Neuronal stem cell (in vitro differentiated cells): ENCODE measurements at regions not wholly inside any gene's neighbourhood (a gene's known extent, or its start where the extent isn't known, plus 50 kb on each side); places are given as distances from the start of the nearest gene placed in this dataset.
"Not testable (repeated sequence)": the region's sequence is repeated elsewhere in the genome, so short reads cannot be mapped to it uniquely, and the experiment has no call there.

Source experiments
- DNase-seq: peaks from one replicate; pipeline ENCODE4 v3.0.0-alpha.2; 2013; ENCODE audit warnings: low spot score
- H2AFZ ChIP-seq: one replicate; pipeline ENCODE4 v1.6.1; 2013; ENCODE audit warnings: mild to moderate bottlenecking, low read length, inconsistent platforms
- H2AK5ac ChIP-seq: 2 replicates; pipeline ENCODE4 v1.6.1; 2013; ENCODE audit warnings: low read depth, mild to moderate bottlenecking, inconsistent platforms, low read length, moderate library complexity, mixed read lengths
- H2BK120ac ChIP-seq: 2 replicates; pipeline ENCODE4 v1.6.1; 2013; ENCODE audit warnings: low read depth, mild to moderate bottlenecking, inconsistent platforms, low read length, moderate library complexity, mixed read lengths
- H2BK12ac ChIP-seq: one replicate; pipeline ENCODE4 v1.6.1; 2013; ENCODE audit warnings: low read length, inconsistent platforms
- H2BK15ac ChIP-seq: 2 replicates; pipeline ENCODE4 v1.6.1; 2013; ENCODE audit warnings: mild to moderate bottlenecking, low read length, inconsistent platforms, mixed read lengths
- H2BK5ac ChIP-seq: one replicate; pipeline ENCODE4 v1.6.1; 2013; ENCODE audit warnings: inconsistent platforms, mild to moderate bottlenecking, low read length, moderate library complexity
- H3K14ac ChIP-seq: one replicate; pipeline ENCODE4 v1.6.1; 2013; ENCODE audit warnings: low read length, inconsistent platforms
- H3K18ac ChIP-seq: 2 replicates; pipeline ENCODE4 v1.6.1; 2013; ENCODE audit warnings: low read length, inconsistent platforms
- H3K23ac ChIP-seq: 2 replicates; pipeline ENCODE4 v1.6.1; 2013; ENCODE audit warnings: low read depth, mild to moderate bottlenecking, mixed read lengths, low read length, inconsistent platforms; ENCODE audit not compliant: poor library complexity
- H3K27ac ChIP-seq: replicated peaks from 3 replicates; pipeline ENCODE4 v1.5.1; 2013; ENCODE audit warnings: low read length, inconsistent platforms
- H3K27me3 ChIP-seq, 3 experiments: 2 replicates each; pipeline ENCODE4 v1.6.1; 2013; ENCODE audit warnings: low read length in 3 of 3, mild to moderate bottlenecking in 2 of 3, inconsistent platforms in 1 of 3, low read depth in 1 of 3, mixed read lengths in 1 of 3, moderate library complexity in 1 of 3; ENCODE audit not compliant: control insufficient read depth in 3 of 3, insufficient read depth in 3 of 3
- H3K36me3 ChIP-seq, 2 donors: replicated peaks in 1 of 2; 2 replicates each; pipeline ENCODE4 v1.6.1; 2013; ENCODE audit warnings: low read length in 2 of 2; ENCODE audit not compliant: control insufficient read depth in 2 of 2, insufficient read depth in 2 of 2
- H3K4ac ChIP-seq: 2 replicates; pipeline ENCODE4 v1.6.1; 2013; ENCODE audit warnings: inconsistent platforms, mild to moderate bottlenecking, low read length, moderate library complexity
- H3K4me1 ChIP-seq, 2 donors: 1 replicate in 1 of 2; 2 replicates in 1 of 2; pipeline ENCODE4 v1.6.1; 2013; ENCODE audit warnings: low read length in 2 of 2, low read depth in 1 of 2; ENCODE audit not compliant: control insufficient read depth in 2 of 2, insufficient read depth in 1 of 2
- H3K4me2 ChIP-seq: one replicate; pipeline ENCODE4 v1.6.1; 2013; ENCODE audit warnings: mild to moderate bottlenecking, low read length, inconsistent platforms; ENCODE audit not compliant: insufficient read depth, poor library complexity, severe bottlenecking
- H3K4me3 ChIP-seq, 2 donors: 2 replicates each; pipeline ENCODE4 v1.5.1; 2013; ENCODE audit warnings: low read length in 2 of 2, mild to moderate bottlenecking in 2 of 2, inconsistent platforms in 1 of 2, moderate library complexity in 1 of 2
- H3K79me1 ChIP-seq: one replicate; pipeline ENCODE4 v1.6.1; 2013; ENCODE audit warnings: low read depth, mild to moderate bottlenecking, inconsistent platforms, low read length, moderate library complexity
- H3K9ac ChIP-seq: one replicate; pipeline ENCODE4 v1.6.1; 2013; ENCODE audit warnings: mild to moderate bottlenecking, low read depth, low read length, inconsistent platforms; ENCODE audit not compliant: poor library complexity
- H3K9me3 ChIP-seq, 2 donors: replicated peaks in 1 of 2; 2 replicates each; pipeline versions ENCODE3 to v1.6.1; 2013; ENCODE audit warnings: low read length in 2 of 2, mild to moderate bottlenecking in 2 of 2, inconsistent platforms in 1 of 2, low read depth in 1 of 2, mixed read lengths in 1 of 2, moderate library complexity in 1 of 2; ENCODE audit not compliant: control insufficient read depth in 2 of 2, insufficient read depth in 1 of 2
- H4K8ac ChIP-seq: one replicate; pipeline ENCODE4 v1.6.1; 2013; ENCODE audit warnings: low read depth, mild to moderate bottlenecking, inconsistent platforms, low read length, moderate library complexity
- H4K91ac ChIP-seq: one replicate; pipeline ENCODE4 v1.6.1; 2013; ENCODE audit warnings: low read length, low read depth, mild to moderate bottlenecking, inconsistent platforms; ENCODE audit not compliant: poor library complexity
- WGBS, 2 donors: extraction: QIAGEN DNeasy Blood & Tissue Kit; methylation state at CpG; one replicate each; pipeline ENCODE4 v1.1.7; 2013; ENCODE audit warnings: missing lambda C conversion rate in 2 of 2, mixed read lengths in 1 of 2; ENCODE audit not compliant: insufficient read length in 2 of 2, insufficient replicate concordance in 1 of 2; ENCODE audit errors: extremely low coverage in 2 of 2; 5-methylcytosine and 5-hydroxymethylcytosine counted together

GRCh38 chr10:35272401-35272800 lies 63.9 kb upstream of the CCNY start:
- H3K14ac ChIP-seq, DNase-seq, H3K4me3 ChIP-seq, H4K91ac ChIP-seq, H2BK15ac ChIP-seq, H3K9ac ChIP-seq, H2BK12ac ChIP-seq, H3K36me3 ChIP-seq, H2BK120ac ChIP-seq, H2BK5ac ChIP-seq, H3K79me1 ChIP-seq, H3K18ac ChIP-seq, H3K9me3 ChIP-seq, H3K27me3 ChIP-seq, H3K4me2 ChIP-seq, H3K23ac ChIP-seq, H3K4ac ChIP-seq, H3K27ac ChIP-seq, H2AK5ac ChIP-seq, H2AFZ ChIP-seq, H4K8ac ChIP-seq: not testable (repeated sequence)
- H3K4me1 ChIP-seq: peaks cover 0 to 14% of the 10 kb centered on the region in 2 donors
- WGBS, 2 donors: no CpG with 5 or more reads among the region's 2 CpGs

GRCh38 chr10:35273994-35274393 lies 62.3 kb upstream of the CCNY start:
- not testable (repeated sequence) for H3K9me3 ChIP-seq, H3K9ac ChIP-seq, H2BK5ac ChIP-seq, H3K27ac ChIP-seq, H3K4ac ChIP-seq, H2BK15ac ChIP-seq, H3K4me3 ChIP-seq, DNase-seq, H2AFZ ChIP-seq, H4K91ac ChIP-seq, H3K36me3 ChIP-seq, H3K18ac ChIP-seq, H3K4me2 ChIP-seq, H3K27me3 ChIP-seq, H2BK12ac ChIP-seq, H2AK5ac ChIP-seq, H2BK120ac ChIP-seq, H4K8ac ChIP-seq, H3K14ac ChIP-seq, H3K23ac ChIP-seq, H3K79me1 ChIP-seq
- peaks cover 0 to 11% of the 10 kb centered on the region in 2 donors for H3K4me1 ChIP-seq
- WGBS, 2 donors: no CpG with 5 or more reads among the region's 1 CpG

GRCh38 chr10:35274498-35275060 lies 61.7 kb upstream of the CCNY start:
- Histone ChIP-seq H3K4ac (no peak overlapping the region), H3K4me2 (no peak overlapping the region), H2BK5ac (no peak overlapping the region), H3K18ac (no peak overlapping the region), H2BK15ac (no peak overlapping the region), H3K27me3 (no peaks in the 10 kb centered on the region), H2BK12ac (no peak overlapping the region), H3K27ac (no peak overlapping the region), H3K23ac (no peak overlapping the region), H3K4me3 (no peak overlapping the region), H2AK5ac (no peak overlapping the region), H3K9me3 (no peaks in the 10 kb centered on the region), H4K8ac (no peak overlapping the region), H4K91ac (no peak overlapping the region), H3K4me1 (peaks cover 0 to 11% of the 10 kb centered on the region in 2 donors), H3K79me1 (no peaks in the 10 kb centered on the region), H3K9ac (no peak overlapping the region), H3K36me3 (no peaks in the 10 kb centered on the region), H2BK120ac (no peak overlapping the region), H2AFZ (no peak overlapping the region), H3K14ac (no peak overlapping the region)
- no CpG with 5 or more reads among the region's 9 CpGs for WGBS, 2 donors
- DNase-seq: no peak

- Histone ChIP-seq H3K14ac (no peak overlapping the region), H3K27ac (no peak overlapping the region), H4K8ac (no peak overlapping the region), H3K18ac (peak overlapping the region; percentile 62), H3K27me3 (no peaks in the 10 kb centered on the region), H3K4me3 (no peak overlapping the region), H2BK120ac (no peak overlapping the region), H4K91ac (no peak overlapping the region), H2AK5ac (no peak overlapping the region), H3K4me1 (peaks cover 0 to 7% of the 10 kb centered on the region in 2 donors), H3K9me3 (no peaks in the 10 kb centered on the region), H2BK15ac (no peak overlapping the region), H3K9ac (no peak overlapping the region), H3K23ac (no peak overlapping the region), H2BK12ac (no peak overlapping the region), H3K36me3 (no peaks in the 10 kb centered on the region), H3K79me1 (no peaks in the 10 kb centered on the region), H3K4me2 (no peak overlapping the region), H2BK5ac (no peak overlapping the region), H3K4ac (no peak overlapping the region), H2AFZ (peak overlapping the region; percentile 72)
- DNase-seq: no peak
- no CpG with 5 or more reads among the region's 1 CpG for WGBS, 2 donors
Observed at GRCh38 chr10:35276889-35277288, 59.4 kb upstream of the CCNY start.
